ENCODE measurements at regions not wholly inside any gene's neighbourhood (a gene's known extent, or its start where the extent isn't known, plus 50 kb on each side); places are given as distances from the start of the nearest gene placed in this dataset.

DNA sequence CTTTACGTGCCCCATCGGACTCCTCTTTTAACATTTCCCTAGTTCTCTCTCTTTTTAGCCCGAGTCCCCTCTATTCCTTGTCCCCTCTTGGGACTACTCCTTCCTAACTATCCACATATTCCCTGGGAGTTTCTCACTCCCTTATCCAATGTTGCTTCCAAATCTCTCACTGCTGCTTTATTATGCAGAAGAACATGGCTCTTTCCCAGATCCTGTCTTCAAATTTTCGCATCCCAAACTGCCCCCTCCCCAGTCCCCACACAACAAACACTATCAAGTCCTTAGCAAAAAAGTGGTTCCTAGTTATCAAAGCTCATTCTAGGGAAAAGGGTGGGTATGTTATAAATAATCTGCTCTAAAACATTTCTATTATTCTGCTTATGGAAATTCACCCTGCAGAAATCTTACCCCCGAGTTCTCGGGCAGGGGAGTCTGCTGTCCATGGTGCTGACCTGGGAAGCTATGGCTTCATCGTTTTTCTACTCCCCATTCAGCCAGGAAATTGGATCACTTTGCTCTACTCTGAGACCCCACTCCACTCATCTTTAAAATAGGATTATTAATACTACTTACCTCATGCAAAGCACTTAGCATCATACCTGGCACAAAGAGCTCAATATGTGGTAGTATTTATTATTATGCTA lies 393.5 kb downstream of the BUD13 start (continued):
- TF ChIP-seq, protein P1, sequence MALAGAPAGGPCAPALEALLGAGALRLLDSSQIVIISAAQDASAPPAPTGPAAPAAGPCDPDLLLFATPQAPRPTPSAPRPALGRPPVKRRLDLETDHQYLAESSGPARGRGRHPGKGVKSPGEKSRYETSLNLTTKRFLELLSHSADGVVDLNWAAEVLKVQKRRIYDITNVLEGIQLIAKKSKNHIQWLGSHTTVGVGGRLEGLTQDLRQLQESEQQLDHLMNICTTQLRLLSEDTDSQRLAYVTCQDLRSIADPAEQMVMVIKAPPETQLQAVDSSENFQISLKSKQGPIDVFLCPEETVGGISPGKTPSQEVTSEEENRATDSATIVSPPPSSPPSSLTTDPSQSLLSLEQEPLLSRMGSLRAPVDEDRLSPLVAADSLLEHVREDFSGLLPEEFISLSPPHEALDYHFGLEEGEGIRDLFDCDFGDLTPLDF (CRISPR knock-in tag; IDR thresholded peaks at IDR 0.05) = peak; percentile 48; the same call in 1 of the 2 replicates
- TF ChIP-seq CBX2 (IDR thresholded peaks at IDR 0.05; ENCODE audit: low read depth, low read length) = no peak
- no peak for TF ChIP-seq CBX2 (CRISPR knock-in tag; IDR thresholded peaks at IDR 0.05; ENCODE audit: low read depth)
- TF ChIP-seq, protein P2, sequence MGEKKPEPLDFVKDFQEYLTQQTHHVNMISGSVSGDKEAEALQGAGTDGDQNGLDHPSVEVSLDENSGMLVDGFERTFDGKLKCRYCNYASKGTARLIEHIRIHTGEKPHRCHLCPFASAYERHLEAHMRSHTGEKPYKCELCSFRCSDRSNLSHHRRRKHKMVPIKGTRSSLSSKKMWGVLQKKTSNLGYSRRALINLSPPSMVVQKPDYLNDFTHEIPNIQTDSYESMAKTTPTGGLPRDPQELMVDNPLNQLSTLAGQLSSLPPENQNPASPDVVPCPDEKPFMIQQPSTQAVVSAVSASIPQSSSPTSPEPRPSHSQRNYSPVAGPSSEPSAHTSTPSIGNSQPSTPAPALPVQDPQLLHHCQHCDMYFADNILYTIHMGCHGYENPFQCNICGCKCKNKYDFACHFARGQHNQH (CRISPR knock-in tag; IDR thresholded peaks at IDR 0.05) = peak; percentile 81; the same call in 1 of the 2 replicates
- no peak for TF ChIP-seq MED13 (CRISPR knock-in tag; IDR thresholded peaks at IDR 0.05)
- TF ChIP-seq ZNF746 (CRISPR knock-in tag; IDR thresholded peaks at IDR 0.05) = no peak
- TF ChIP-seq, protein P3, sequence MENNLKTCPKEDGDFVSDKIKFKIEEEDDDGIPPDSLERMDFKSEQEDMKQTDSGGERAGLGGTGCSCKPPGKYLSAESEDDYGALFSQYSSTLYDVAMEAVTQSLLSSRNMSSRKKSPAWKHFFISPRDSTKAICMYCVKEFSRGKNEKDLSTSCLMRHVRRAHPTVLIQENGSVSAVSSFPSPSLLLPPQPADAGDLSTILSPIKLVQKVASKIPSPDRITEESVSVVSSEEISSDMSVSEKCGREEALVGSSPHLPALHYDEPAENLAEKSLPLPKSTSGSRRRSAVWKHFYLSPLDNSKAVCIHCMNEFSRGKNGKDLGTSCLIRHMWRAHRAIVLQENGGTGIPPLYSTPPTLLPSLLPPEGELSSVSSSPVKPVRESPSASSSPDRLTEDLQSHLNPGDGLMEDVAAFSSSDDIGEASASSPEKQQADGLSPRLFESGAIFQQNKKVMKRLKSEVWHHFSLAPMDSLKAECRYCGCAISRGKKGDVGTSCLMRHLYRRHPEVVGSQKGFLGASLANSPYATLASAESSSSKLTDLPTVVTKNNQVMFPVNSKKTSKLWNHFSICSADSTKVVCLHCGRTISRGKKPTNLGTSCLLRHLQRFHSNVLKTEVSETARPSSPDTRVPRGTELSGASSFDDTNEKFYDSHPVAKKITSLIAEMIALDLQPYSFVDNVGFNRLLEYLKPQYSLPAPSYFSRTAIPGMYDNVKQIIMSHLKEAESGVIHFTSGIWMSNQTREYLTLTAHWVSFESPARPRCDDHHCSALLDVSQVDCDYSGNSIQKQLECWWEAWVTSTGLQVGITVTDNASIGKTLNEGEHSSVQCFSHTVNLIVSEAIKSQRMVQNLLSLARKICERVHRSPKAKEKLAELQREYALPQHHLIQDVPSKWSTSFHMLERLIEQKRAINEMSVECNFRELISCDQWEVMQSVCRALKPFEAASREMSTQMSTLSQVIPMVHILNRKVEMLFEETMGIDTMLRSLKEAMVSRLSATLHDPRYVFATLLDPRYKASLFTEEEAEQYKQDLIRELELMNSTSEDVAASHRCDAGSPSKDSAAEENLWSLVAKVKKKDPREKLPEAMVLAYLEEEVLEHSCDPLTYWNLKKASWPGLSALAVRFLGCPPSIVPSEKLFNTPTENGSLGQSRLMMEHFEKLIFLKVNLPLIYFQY (CRISPR knock-in tag; IDR thresholded peaks at IDR 0.05; ENCODE audit: borderline replicate concordance) = peak; percentile 77; the same call in 1 of the 2 replicates
- TF ChIP-seq ATF7 (IDR thresholded peaks at IDR 0.05) = no peak
- no peak for TF ChIP-seq ATF7 (CRISPR knock-in tag; IDR thresholded peaks at IDR 0.05)
- no peak for TF ChIP-seq SYNCRIP (IDR thresholded peaks at IDR 0.05; ENCODE audit: insufficient read depth, low read depth, low read length)
- no peak for TF ChIP-seq ZZZ3 (CRISPR knock-in tag; IDR thresholded peaks at IDR 0.05; ENCODE audit: borderline replicate concordance)
- no peak for TF ChIP-seq HDAC2 (CRISPR knock-in tag; IDR thresholded peaks at IDR 0.05)
- peak; percentile 73; the same call in 1 of the 2 replicates for TF ChIP-seq ZNF557 (CRISPR knock-in tag; IDR thresholded peaks at IDR 0.05)
- no peak for TF ChIP-seq ZNF607 (CRISPR knock-in tag; IDR thresholded peaks at IDR 0.05; ENCODE audit: borderline replicate concordance)
- peak; percentile 69; the same call in 1 of the 2 replicates for TF ChIP-seq ZNF441 (CRISPR knock-in tag; IDR thresholded peaks at IDR 0.05; ENCODE audit: borderline replicate concordance)
- no peak; the same call in 1 of the 2 replicates for TF ChIP-seq NFKB2 (CRISPR knock-in tag; IDR thresholded peaks at IDR 0.05; ENCODE audit: borderline replicate concordance)
- TF ChIP-seq CC2D1A (CRISPR knock-in tag; IDR thresholded peaks at IDR 0.05) = no peak
- TF ChIP-seq ETV6 (CRISPR knock-in tag; conservative IDR thresholded peaks at IDR 0.05) = peak; percentile 48; the same call in 1 of the 2 replicates
- peak; percentile 76; the same call in 1 of the 2 replicates for TF ChIP-seq SATB2 (CRISPR knock-in tag; IDR thresholded peaks at IDR 0.05)
- no peak for TF ChIP-seq ZNF550 (CRISPR knock-in tag; IDR thresholded peaks at IDR 0.05; ENCODE audit: borderline replicate concordance)
- no peak for TF ChIP-seq NFKBIZ (CRISPR knock-in tag; IDR thresholded peaks at IDR 0.05)
- TF ChIP-seq JARID2 (CRISPR knock-in tag; IDR thresholded peaks at IDR 0.05; ENCODE audit: insufficient replicate concordance) = no peak
- no peak for TF ChIP-seq NFIB (CRISPR knock-in tag; IDR thresholded peaks at IDR 0.05; ENCODE audit: borderline replicate concordance)
- no peak for TF ChIP-seq ZMYM3 (CRISPR knock-in tag; IDR thresholded peaks at IDR 0.05)

Data from HepG2 (cell line).